Mesenchymal stem cell (in vitro differentiated cells and primary cell): ENCODE measurements at regions not wholly inside any gene's neighbourhood (a gene's known extent, or its start where the extent isn't known, plus 50 kb on each side); places are given as distances from the start of the nearest gene placed in this dataset.

Experiments
- DNase-seq: peaks from one replicate; pipeline ENCODE4 v3.0.0-alpha.2; 2013
- H2AFZ ChIP-seq: one replicate; pipeline ENCODE4 v1.6.1; 2013; ENCODE audit warnings: low read depth, mild to moderate bottlenecking, control low read depth, inconsistent platforms, low read length, moderate library complexity
- H2AK5ac ChIP-seq: 2 replicates; pipeline ENCODE4 v1.6.1; 2013; ENCODE audit warnings: low read length, moderate library complexity, mild to moderate bottlenecking, inconsistent platforms; ENCODE audit not compliant: severe bottlenecking
- H2BK120ac ChIP-seq: one replicate; pipeline ENCODE4 v1.6.1; 2013; ENCODE audit warnings: low read depth, mild to moderate bottlenecking, inconsistent platforms, low read length, moderate library complexity
- H2BK12ac ChIP-seq, 2 experiments: one replicate each; pipeline ENCODE4 v1.6.1; 2013; ENCODE audit warnings: inconsistent platforms in 2 of 2, low read length in 2 of 2, mild to moderate bottlenecking in 2 of 2, moderate library complexity in 2 of 2, control low read depth in 1 of 2
- H2BK15ac ChIP-seq: one replicate; pipeline ENCODE4 v1.6.1; 2013; ENCODE audit warnings: mild to moderate bottlenecking, low read depth, inconsistent platforms; ENCODE audit not compliant: poor library complexity, severe bottlenecking
- H2BK5ac ChIP-seq: 2 replicates; pipeline ENCODE4 v1.6.1; 2013; ENCODE audit warnings: low read depth, mild to moderate bottlenecking, low read length, control low read depth, inconsistent platforms; ENCODE audit not compliant: poor library complexity, severe bottlenecking
- H3K14ac ChIP-seq, 2 experiments: one replicate each; pipeline ENCODE4 v1.6.1; 2013; ENCODE audit warnings: inconsistent platforms in 2 of 2, low read length in 2 of 2, control low read depth in 1 of 2, mild to moderate bottlenecking in 1 of 2, moderate library complexity in 1 of 2
- H3K18ac ChIP-seq, 2 experiments: one replicate each; pipeline ENCODE4 v1.6.1; 2013; ENCODE audit warnings: inconsistent platforms in 2 of 2, low read length in 2 of 2, control low read depth in 1 of 2, low read depth in 1 of 2, mild to moderate bottlenecking in 1 of 2
- H3K23ac ChIP-seq, 2 experiments: one replicate each; pipeline ENCODE4 v1.6.1; 2013; ENCODE audit warnings: inconsistent platforms in 2 of 2, low read length in 2 of 2, mild to moderate bottlenecking in 2 of 2, moderate library complexity in 2 of 2, control low read depth in 1 of 2
- H3K27ac ChIP-seq: 2 replicates; pipeline ENCODE4 v1.5.1; 2013; ENCODE audit warnings: mild to moderate bottlenecking, moderate library complexity, low read length, control low read depth, inconsistent platforms; ENCODE audit not compliant: poor library complexity, severe bottlenecking
- H3K27me3 ChIP-seq, 2 experiments: 2 replicates each; pipeline versions ENCODE4 v1.6.1 to v1.7.0; 2013; ENCODE audit warnings: low read length in 2 of 2, mild to moderate bottlenecking in 2 of 2, moderate library complexity in 2 of 2, control low read depth in 1 of 2, inconsistent platforms in 1 of 2; ENCODE audit not compliant: control insufficient read depth in 1 of 2, insufficient read depth in 1 of 2
- H3K36me3 ChIP-seq, 2 experiments: 2 replicates each; pipeline versions ENCODE4 v1.6.1 to v1.7.0; 2013; ENCODE audit warnings: low read length in 2 of 2, control low read depth in 1 of 2, inconsistent platforms in 1 of 2, low read depth in 1 of 2, mild to moderate bottlenecking in 1 of 2; ENCODE audit not compliant: insufficient read depth in 2 of 2, control insufficient read depth in 1 of 2
- H3K4ac ChIP-seq, 2 experiments: one replicate each; pipeline ENCODE4 v1.6.1; 2013; ENCODE audit warnings: inconsistent platforms in 2 of 2, low read length in 2 of 2, mild to moderate bottlenecking in 2 of 2, moderate library complexity in 2 of 2, control low read depth in 1 of 2, low read depth in 1 of 2
- H3K4me1 ChIP-seq: 2 replicates; pipeline ENCODE4 v1.6.1; 2013; ENCODE audit warnings: low read depth, low read length, control low read depth; ENCODE audit not compliant: control insufficient read depth, insufficient read depth
- H3K4me2 ChIP-seq: 2 replicates; pipeline ENCODE4 v1.6.1; 2013; ENCODE audit warnings: low read length, mild to moderate bottlenecking, inconsistent platforms; ENCODE audit not compliant: poor library complexity, severe bottlenecking
- H3K4me3 ChIP-seq, 2 experiments: 2 replicates each; pipeline versions ENCODE4 v1.5.1 to v1.7.0; 2013; ENCODE audit warnings: low read length in 2 of 2, mild to moderate bottlenecking in 2 of 2, control low read depth in 1 of 2, low read depth in 1 of 2; ENCODE audit not compliant: insufficient read depth in 1 of 2
- H3K79me1 ChIP-seq: replicated peaks from 2 replicates; pipeline ENCODE4 v1.6.1; 2013; ENCODE audit warnings: mild to moderate bottlenecking, control low read depth, low read length, inconsistent platforms; ENCODE audit not compliant: poor library complexity, severe bottlenecking
- H3K9ac ChIP-seq: 2 replicates; pipeline ENCODE4 v1.7.0; 2013; ENCODE audit warnings: mild to moderate bottlenecking, low read length, moderate library complexity
- H3K9me3 ChIP-seq: 2 replicates; pipeline ENCODE4 v1.7.0; 2013; ENCODE audit warnings: mild to moderate bottlenecking, low read length; ENCODE audit not compliant: control insufficient read depth
- H4K8ac ChIP-seq: one replicate; pipeline ENCODE4 v1.6.1; 2013; ENCODE audit warnings: inconsistent platforms, mild to moderate bottlenecking, low read length, moderate library complexity
- H4K91ac ChIP-seq: one replicate; pipeline ENCODE4 v1.6.1; 2013; ENCODE audit warnings: mild to moderate bottlenecking, low read length, inconsistent platforms
- WGBS: methylation state at CpG from one replicate; pipeline ENCODE4 v1.1.7; 2013; ENCODE audit warnings: mixed read lengths; 5-methylcytosine and 5-hydroxymethylcytosine counted together

DNA sequence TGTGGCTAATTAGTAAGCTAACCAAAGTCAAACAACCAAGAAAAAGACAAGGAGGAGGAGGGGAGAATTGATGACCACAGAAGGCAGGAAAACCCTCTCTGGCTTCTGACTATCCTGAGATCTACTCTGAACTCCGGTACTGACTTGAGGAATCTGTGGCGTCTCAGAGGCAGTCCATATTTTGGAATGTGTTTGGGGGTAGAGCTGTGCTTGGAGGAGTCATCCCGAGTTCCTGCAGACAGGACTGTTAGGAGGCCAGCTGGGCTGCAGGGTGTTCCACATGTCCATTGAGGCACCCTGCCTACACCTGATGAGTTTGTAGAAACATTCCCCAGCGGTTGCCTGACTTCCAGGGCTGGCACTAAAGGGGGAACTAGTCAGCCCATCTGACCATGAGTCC is 91.6 kb downstream of the PLCE1 start:
- H3K4me1 ChIP-seq = no peaks in the 10 kb centered on the region
- 79% methylated on average over 4 of the region's 4 CpGs for WGBS
- no peak overlapping the region for H4K91ac ChIP-seq
- no peak overlapping the region for H3K4me2 ChIP-seq
- no peak overlapping the region for H4K8ac ChIP-seq
- no peak overlapping the region for H3K23ac ChIP-seq
- no peak overlapping the region for H2BK15ac ChIP-seq
- no peak overlapping the region for H3K4ac ChIP-seq
- no peaks in the 10 kb centered on the region for H3K27me3 ChIP-seq
- H3K14ac ChIP-seq = no peak overlapping the region
- H3K4me3 ChIP-seq = no peak overlapping the region
- H2BK5ac ChIP-seq = no peak overlapping the region
- no peak for DNase-seq
- no peak overlapping the region for H2AK5ac ChIP-seq
- peaks cover 4% of the 10 kb centered on the region for H3K9me3 ChIP-seq
- no peak overlapping the region for H3K18ac ChIP-seq
- no peak overlapping the region for H3K27ac ChIP-seq
- H3K79me1 ChIP-seq = no peaks in the 10 kb centered on the region
- no peak overlapping the region for H2BK120ac ChIP-seq
- H3K9ac ChIP-seq = no peak overlapping the region
- H2BK12ac ChIP-seq = no peak overlapping the region
- H2AFZ ChIP-seq = no peak overlapping the region
- no peaks in the 10 kb centered on the region for H3K36me3 ChIP-seq

DNA sequence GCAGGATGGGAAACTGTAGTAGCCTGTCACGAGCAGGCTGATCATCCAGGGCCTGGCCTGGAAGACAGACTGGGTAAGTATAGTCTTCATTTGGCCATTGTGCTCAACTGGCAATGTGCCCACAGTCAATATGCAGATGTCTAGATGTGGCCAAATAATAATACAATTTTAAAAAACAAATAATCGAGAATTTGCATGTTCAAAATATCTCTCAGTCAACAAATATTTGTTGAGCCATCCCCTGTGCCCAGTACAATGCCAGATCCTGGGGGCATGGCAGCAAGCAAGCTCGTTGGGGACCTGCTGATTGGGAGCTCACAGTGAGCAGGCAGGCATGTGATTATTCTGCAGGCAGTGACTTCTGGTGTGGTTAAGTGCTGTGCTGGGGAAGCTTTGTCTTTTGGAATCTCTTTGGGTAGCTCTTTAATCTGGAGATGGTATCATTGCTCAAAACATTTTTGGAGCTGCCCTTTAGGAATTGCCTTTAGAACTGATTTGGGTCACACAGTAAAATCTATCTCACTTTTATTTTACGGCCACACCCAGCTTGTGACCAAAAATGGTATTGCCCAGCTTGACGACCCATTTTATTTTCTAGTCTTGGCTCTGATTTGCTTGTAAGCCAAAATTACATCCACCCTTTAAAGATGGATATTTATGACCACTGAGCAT is 92.2 kb downstream of the PLCE1 start:
- Histone ChIP-seq H2AK5ac (no peak overlapping the region), H3K9me3 (peaks cover 4% of the 10 kb centered on the region), H3K9ac (no peak overlapping the region), H2BK120ac (no peak overlapping the region), H3K4me2 (no peak overlapping the region), H3K4me1 (no peaks in the 10 kb centered on the region), H2AFZ (no peak overlapping the region), H4K91ac (no peak overlapping the region), H3K4ac (no peak overlapping the region), H3K14ac (no peak overlapping the region), H3K36me3 (no peaks in the 10 kb centered on the region), H2BK12ac (no peak overlapping the region), H2BK15ac (no peak overlapping the region), H3K27me3 (no peaks in the 10 kb centered on the region), H3K18ac (no peak overlapping the region), H3K23ac (no peak overlapping the region), H3K27ac (no peak overlapping the region), H3K79me1 (peaks cover 1% of the 10 kb centered on the region), H2BK5ac (no peak overlapping the region), H4K8ac (no peak overlapping the region), H3K4me3 (no peak overlapping the region)
- WGBS = 83% methylated on average over 4 of the region's 5 CpGs
- no peak for DNase-seq

- no peak overlapping the region for H3K9ac ChIP-seq
- no peak overlapping the region for H3K23ac ChIP-seq
- H2BK12ac ChIP-seq = no peak overlapping the region
- H4K8ac ChIP-seq = no peak overlapping the region
- H3K27ac ChIP-seq = no peak overlapping the region
- H3K4ac ChIP-seq = no peak overlapping the region
- no peak overlapping the region for H2BK15ac ChIP-seq
- no peak overlapping the region for H3K4me3 ChIP-seq
- no peaks in the 10 kb centered on the region for H3K27me3 ChIP-seq
- H3K4me2 ChIP-seq = peak overlapping the region; percentile 37
- DNase-seq = peak; percentile 38
- peaks cover 1% of the 10 kb centered on the region for H3K79me1 ChIP-seq
- no peak overlapping the region for H2AFZ ChIP-seq
- H3K14ac ChIP-seq = no peak overlapping the region
- no peak overlapping the region for H2BK120ac ChIP-seq
- no peak overlapping the region for H2AK5ac ChIP-seq
- peaks cover 2% of the 10 kb centered on the region for H3K4me1 ChIP-seq
- H3K9me3 ChIP-seq = no peaks in the 10 kb centered on the region
- H3K18ac ChIP-seq = no peak overlapping the region
- no peak overlapping the region for H4K91ac ChIP-seq
- H2BK5ac ChIP-seq = no peak overlapping the region
- no peaks in the 10 kb centered on the region for H3K36me3 ChIP-seq
- 59% methylated on average over 5 of the region's 7 CpGs for WGBS
These were observed 95.2 kb downstream of the PLCE1 start for GRCh38 chr10:94088926-94089381.

- Histone ChIP-seq H3K9me3 (no peaks in the 10 kb centered on the region), H3K4me3 (no peak overlapping the region), H3K9ac (no peak overlapping the region), H2BK15ac (no peak overlapping the region), H2BK12ac (no peak overlapping the region), H3K36me3 (no peaks in the 10 kb centered on the region), H4K91ac (no peak overlapping the region), H3K4me2 (no peak overlapping the region), H3K4ac (no peak overlapping the region), H3K27me3 (no peaks in the 10 kb centered on the region), H3K4me1 (peaks cover 2% of the 10 kb centered on the region), H3K14ac (no peak overlapping the region), H2AFZ (no peak overlapping the region), H2AK5ac (no peak overlapping the region), H4K8ac (no peak overlapping the region), H3K27ac (no peak overlapping the region), H3K23ac (no peak overlapping the region), H2BK120ac (no peak overlapping the region), H3K79me1 (peaks cover 3% of the 10 kb centered on the region), H2BK5ac (no peak overlapping the region), H3K18ac (no peak overlapping the region)
- no peak for DNase-seq
These were observed 97.9 kb downstream of the PLCE1 start for GRCh38 chr10:94091649-94092048.
